CD4-positive, alpha-beta T cell (primary cell): ENCODE measurements at regions not wholly inside any gene's neighbourhood (a gene's known extent, or its start where the extent isn't known, plus 50 kb on each side); places are given as distances from the start of the nearest gene placed in this dataset.

Experiments
- ATAC-seq: fragments of 200-7000 bp; cut with Tn5 transposase; one replicate; pipeline ENCODE4 v1.10.0; 2022; ENCODE audit warnings: mild to moderate bottlenecking; ENCODE audit not compliant: poor library complexity
- CTCF ChIA-PET: fragments of 350-600 bp; sonication (Branson Sonifier 250); formaldehyde crosslinking; loops from one replicate; lab custom pipeline; 2021; ENCODE audit warnings: antibody characterized with exemption, inconsistent platforms; lab: Charles Lee
- POLR2A ChIA-PET: fragments of 350-600 bp; sonication (Branson Sonifier 250); formaldehyde crosslinking; loops from one replicate; lab custom pipeline; 2021; ENCODE audit warnings: antibody characterized with exemption, inconsistent platforms; lab: Charles Lee
- DNase-seq, 14 experiments: peaks; one replicate each; pipeline ENCODE4 v3.0.0-alpha.2; 2013 to 2020; ENCODE audit warnings: mixed read lengths in 2 of 14
- H3K27ac ChIP-seq, 2 donors: one replicate each; pipeline versions ENCODE4 v1.5.1 to v1.7.0; 2013; ENCODE audit warnings: low read length in 2 of 2, low read depth in 1 of 2, mild to moderate bottlenecking in 1 of 2
- H3K27me3 ChIP-seq, 2 experiments: 1 replicate in 1 of 2; 2 replicates in 1 of 2; pipeline versions ENCODE4 v1.6.1 to v1.7.0; 2013; ENCODE audit warnings: low read length in 2 of 2, control low read depth in 1 of 2, mild to moderate bottlenecking in 1 of 2, moderate library complexity in 1 of 2; ENCODE audit not compliant: insufficient read depth in 2 of 2, control insufficient read depth in 1 of 2
- H3K36me3 ChIP-seq: one replicate; pipeline ENCODE4 v1.6.1; 2013; ENCODE audit warnings: low read length, control low read depth; ENCODE audit not compliant: insufficient read depth
- H3K4me1 ChIP-seq: one replicate; pipeline ENCODE4 v1.6.1; 2013; ENCODE audit warnings: low read length, control low read depth; ENCODE audit not compliant: insufficient read depth
- H3K4me3 ChIP-seq: one replicate; pipeline ENCODE4 v1.5.1; 2013; ENCODE audit warnings: mild to moderate bottlenecking, low read length, moderate library complexity
- H3K9me3 ChIP-seq, 2 experiments: 1 replicate in 1 of 2; 2 replicates in 1 of 2; pipeline versions ENCODE4 v1.6.1 to v1.7.0; 2013; ENCODE audit warnings: low read length in 2 of 2, mild to moderate bottlenecking in 2 of 2, control low read depth in 1 of 2, moderate library complexity in 1 of 2; ENCODE audit not compliant: control insufficient read depth in 1 of 2, insufficient read depth in 1 of 2
- H3K27ac Mint-ChIP-seq: one replicate; pipeline ENCODE4 v1.8.0; 2020; ENCODE audit warnings: mixed read lengths
- H3K27me3 Mint-ChIP-seq: one replicate; pipeline ENCODE4 v1.8.0; 2021; ENCODE audit warnings: mixed read lengths
- H3K36me3 Mint-ChIP-seq: one replicate; pipeline ENCODE4 v1.8.0; 2021; ENCODE audit warnings: low read depth, mixed read lengths
- H3K4me1 Mint-ChIP-seq: one replicate; pipeline ENCODE4 v1.8.0; 2021; ENCODE audit warnings: low read depth, mixed read lengths
- H3K4me3 Mint-ChIP-seq: one replicate; pipeline ENCODE4 v1.8.0; 2020; ENCODE audit warnings: mild to moderate bottlenecking, mixed read lengths
- H3K9me3 Mint-ChIP-seq: one replicate; pipeline ENCODE4 v1.8.0; 2020; ENCODE audit warnings: mixed read lengths
- intact Hi-C, 2 experiments: fragments of 100-400 bp; cut with DNase I in 1 of 2; cut with micrococcal nuclease in 1 of 2; formaldehyde crosslinking; loops; one replicate each; pipeline versions ENCODE4 v1.15.1 to v1.9.0; 2023 to 2025; cut with DNase I, micrococcal nuclease
- TF ChIP-seq, protein P1 (sequence below): fragments of 200-600 bp; IDR thresholded peaks from one replicate; pipeline ENCODE4 v1.8.0; 2022; ENCODE audit warnings: antibody characterized with exemption, mild to moderate bottlenecking

DNA sequence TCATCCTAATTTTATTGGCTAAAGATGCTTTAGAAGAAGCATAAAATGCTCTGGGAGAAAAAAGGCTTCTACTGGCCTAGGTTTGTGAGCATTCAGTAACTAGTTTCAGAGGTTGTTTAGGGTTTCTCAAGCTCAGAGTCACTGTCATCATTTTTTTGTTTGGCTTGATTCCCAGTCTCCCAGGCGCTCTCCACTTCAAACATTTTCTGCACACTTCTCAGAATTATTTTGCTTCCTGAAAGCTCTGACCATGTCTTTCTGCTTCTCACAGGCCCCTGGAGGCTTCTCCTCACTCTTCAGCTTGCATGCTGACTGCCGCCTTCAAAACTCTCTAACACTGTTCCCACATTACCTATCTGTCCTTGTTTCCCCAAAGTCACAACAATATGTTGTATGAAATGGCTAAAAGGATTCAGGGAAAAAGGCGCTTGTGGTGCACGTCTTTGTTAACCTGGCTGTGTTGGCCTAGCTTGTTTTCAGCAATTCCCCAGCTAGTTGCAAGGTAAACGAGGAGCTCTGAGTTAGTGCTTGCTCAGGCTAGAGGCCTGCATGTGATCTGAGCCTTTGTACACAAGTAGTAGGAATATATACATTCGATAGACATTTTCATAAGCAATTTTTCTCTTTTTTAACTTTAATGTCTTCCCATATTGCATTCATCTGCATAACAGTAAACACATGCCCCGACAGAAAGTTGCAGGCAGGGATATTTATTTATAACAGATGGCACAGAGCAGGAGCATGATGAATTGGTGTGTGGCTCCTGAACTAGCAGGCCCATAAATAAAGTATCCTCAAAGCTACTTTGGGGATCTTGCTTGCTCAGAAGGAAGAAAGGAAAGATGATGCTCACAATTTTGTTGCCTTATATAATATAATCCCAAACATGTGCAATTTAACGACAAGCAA, 129.2 kb upstream of the DPH6 start:
- DNase-seq (no peak), ATAC-seq (no peak)
- Mint-ChIP-seq H3K27me3 (peaks cover 13% of the 10 kb centered on the region), H3K36me3 (no peaks in the 10 kb centered on the region), H3K9me3 (no peaks in the 10 kb centered on the region), H3K27ac (no peak overlapping the region), H3K4me3 (no peak overlapping the region), H3K4me1 (peaks cover 9% of the 10 kb centered on the region)
- ChIA-PET CTCF (no interaction called here), POLR2A (no interaction called here)
- H3K27ac ChIP-seq, result no peak overlapping the region
- H3K27me3 ChIP-seq, result peaks cover 0 to 4% of the 10 kb centered on the region in 2 experiments
- intact Hi-C loops, result no loop called here
- TF ChIP-seq, protein P1, sequence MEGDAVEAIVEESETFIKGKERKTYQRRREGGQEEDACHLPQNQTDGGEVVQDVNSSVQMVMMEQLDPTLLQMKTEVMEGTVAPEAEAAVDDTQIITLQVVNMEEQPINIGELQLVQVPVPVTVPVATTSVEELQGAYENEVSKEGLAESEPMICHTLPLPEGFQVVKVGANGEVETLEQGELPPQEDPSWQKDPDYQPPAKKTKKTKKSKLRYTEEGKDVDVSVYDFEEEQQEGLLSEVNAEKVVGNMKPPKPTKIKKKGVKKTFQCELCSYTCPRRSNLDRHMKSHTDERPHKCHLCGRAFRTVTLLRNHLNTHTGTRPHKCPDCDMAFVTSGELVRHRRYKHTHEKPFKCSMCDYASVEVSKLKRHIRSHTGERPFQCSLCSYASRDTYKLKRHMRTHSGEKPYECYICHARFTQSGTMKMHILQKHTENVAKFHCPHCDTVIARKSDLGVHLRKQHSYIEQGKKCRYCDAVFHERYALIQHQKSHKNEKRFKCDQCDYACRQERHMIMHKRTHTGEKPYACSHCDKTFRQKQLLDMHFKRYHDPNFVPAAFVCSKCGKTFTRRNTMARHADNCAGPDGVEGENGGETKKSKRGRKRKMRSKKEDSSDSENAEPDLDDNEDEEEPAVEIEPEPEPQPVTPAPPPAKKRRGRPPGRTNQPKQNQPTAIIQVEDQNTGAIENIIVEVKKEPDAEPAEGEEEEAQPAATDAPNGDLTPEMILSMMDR, result no peak
- H3K4me1 ChIP-seq, result no peaks in the 10 kb centered on the region
- H3K9me3 ChIP-seq, result no peaks in the 10 kb centered on the region
- H3K36me3 ChIP-seq, result no peaks in the 10 kb centered on the region
- no peak overlapping the region for H3K4me3 ChIP-seq

DNA sequence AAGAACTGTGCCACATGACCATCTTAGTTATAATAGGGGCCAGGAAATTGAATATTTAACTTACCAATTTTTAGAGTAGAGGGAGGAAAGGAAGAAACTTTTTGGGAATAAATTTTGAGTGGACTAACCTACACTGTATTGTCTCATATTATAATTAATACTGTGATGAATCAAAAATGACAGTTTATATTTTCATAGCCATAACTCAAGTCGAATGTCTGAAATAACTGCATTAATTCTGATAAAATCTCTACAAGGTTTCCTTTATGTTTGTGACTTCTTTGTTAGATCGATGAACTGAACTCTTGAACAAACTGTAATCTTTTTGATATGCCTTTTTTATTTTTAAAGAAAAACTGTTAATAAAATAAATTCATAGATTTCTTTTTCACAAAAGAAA, 132.8 kb upstream of the DPH6 start:
- TF ChIP-seq, protein P1, result no peak
- POLR2A ChIA-PET, result no interaction called here
- no peak for DNase-seq
- H3K4me1 Mint-ChIP-seq, result no peaks in the 10 kb centered on the region
- no peak overlapping the region for H3K4me3 ChIP-seq
- ATAC-seq, result no peak
- H3K27me3 ChIP-seq, result no peaks in the 10 kb centered on the region
- no peaks in the 10 kb centered on the region for H3K36me3 Mint-ChIP-seq
- no peaks in the 10 kb centered on the region for H3K4me1 ChIP-seq
- no peak overlapping the region for H3K27ac Mint-ChIP-seq
- intact Hi-C loops, result no loop called here
- H3K36me3 ChIP-seq, result no peaks in the 10 kb centered on the region
- no peak overlapping the region for H3K4me3 Mint-ChIP-seq
- no peaks in the 10 kb centered on the region for H3K9me3 Mint-ChIP-seq
- no peaks in the 10 kb centered on the region for H3K9me3 ChIP-seq
- H3K27me3 Mint-ChIP-seq, result peaks cover 5% of the 10 kb centered on the region
- no peak overlapping the region for H3K27ac ChIP-seq
- CTCF ChIA-PET, result no interaction called here

DNA sequence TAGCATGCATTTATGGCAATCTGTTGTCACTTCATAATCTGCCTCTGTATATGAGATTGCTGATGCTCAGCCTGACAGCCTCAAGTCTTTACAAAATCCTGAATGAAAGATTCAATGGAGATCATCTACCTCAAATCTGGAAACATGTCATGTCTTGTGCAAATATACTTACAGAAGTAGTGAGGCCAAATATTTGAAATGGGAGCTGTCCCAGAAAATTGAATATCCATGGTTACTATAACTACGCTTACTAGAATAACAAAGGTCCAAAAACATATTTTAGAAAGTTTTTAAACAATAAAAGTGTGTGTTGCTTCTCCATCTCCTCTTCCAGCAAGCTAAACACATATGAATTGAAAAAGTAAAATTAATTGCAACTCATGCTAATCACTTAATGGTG, 133.2 kb upstream of the DPH6 start:
- H3K36me3 Mint-ChIP-seq, result no peaks in the 10 kb centered on the region
- DNase-seq (no peak), ATAC-seq (no peak)
- intact Hi-C loops, result no loop called here
- TF ChIP-seq, protein P1, result no peak
- Histone ChIP-seq H3K27me3 (no peaks in the 10 kb centered on the region), H3K27ac (no peak overlapping the region), H3K4me3 (no peak overlapping the region), H3K4me1 (no peaks in the 10 kb centered on the region), H3K9me3 (no peaks in the 10 kb centered on the region), H3K36me3 (no peaks in the 10 kb centered on the region)
- peaks cover 5% of the 10 kb centered on the region for H3K27me3 Mint-ChIP-seq
- H3K4me3 Mint-ChIP-seq, result no peak overlapping the region
- ChIA-PET CTCF (no interaction called here), POLR2A (no interaction called here)
- no peaks in the 10 kb centered on the region for H3K9me3 Mint-ChIP-seq
- H3K4me1 Mint-ChIP-seq, result no peaks in the 10 kb centered on the region
- no peak overlapping the region for H3K27ac Mint-ChIP-seq
